ENCODE measurements at regions not wholly inside any gene's neighbourhood (a gene's known extent, or its start where the extent isn't known, plus 50 kb on each side); places are given as distances from the start of the nearest gene placed in this dataset.

DNA sequence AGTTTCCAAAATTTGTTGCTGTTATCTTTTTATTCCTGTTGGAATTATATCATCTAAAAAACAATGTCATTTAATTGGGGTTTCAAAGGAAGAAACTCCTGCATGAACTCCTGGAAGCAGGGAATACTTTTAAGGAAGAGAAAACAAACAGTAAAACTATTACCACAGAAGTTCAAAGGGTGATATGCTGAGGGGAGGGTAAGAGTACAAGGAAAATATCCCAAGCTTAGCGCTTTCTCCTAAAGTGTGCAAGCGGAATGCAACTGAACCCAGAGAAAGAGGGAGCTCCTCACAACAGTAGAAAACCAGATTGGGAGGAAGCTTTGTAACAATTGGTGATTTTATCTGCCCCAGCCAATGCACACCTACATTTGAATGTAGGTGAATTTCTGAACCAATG, 175.1 kb downstream of the NUFIP1 start:
- Histone ChIP-seq H3K4me2 (ENCODE audit: low read depth, low read length) (no peak overlapping the region), H2AFZ (ENCODE audit: low read length) (no peak overlapping the region), H3K9ac (ENCODE audit: insufficient read depth, low read depth, low read length) (no peak overlapping the region), H3K27ac (ENCODE audit: extremely low read length, insufficient read depth, low read length) (no peak overlapping the region), H3K4me1 (ENCODE audit: insufficient read depth, low read length) (peaks cover 31% of the 10 kb centered on the region), H3K27me3 (ENCODE audit: control insufficient read depth in 1 of 2, insufficient read depth in 2 of 2, low read length in 2 of 2) (no peaks in the 10 kb centered on the region), H3K79me2 (ENCODE audit: insufficient read depth, low read length) (no peaks in the 10 kb centered on the region), H3K4me3 (replicated peaks in 1 of 3; ENCODE audit: insufficient read depth in 1 of 3, low read depth in 2 of 3, low read length in 3 of 3) (no peak overlapping the region), H3K36me3 (replicated peaks in 1 of 2; ENCODE audit: control insufficient read depth in 1 of 2, insufficient read depth in 2 of 2, low read length in 2 of 2) (no peaks in the 10 kb centered on the region), H3K9me3 (ENCODE audit: low read length) (no peaks in the 10 kb centered on the region), H4K20me1 (ENCODE audit: insufficient read depth, low read length) (no peaks in the 10 kb centered on the region)
- ChIA-PET CTCF (ENCODE audit: low intra/inter-chr PET ratio, low total read pairs) (no interaction called here), POLR2A (interaction anchor here (0.5 kb wide), 1 partner anchor 179 kb away, joined by 4 read pairs; no protein-coding TSS in a partner anchor)
- in situ Hi-C loops (cut with HindIII; ENCODE audit: extremely low pct_ligation_motif_present, low pct_unique_long_range_greater_than_20kb) = no loop called here
- no peak for FAIRE-seq
- ATAC-seq = no peak
- WGBS (ENCODE audit: low lambda C conversion rate) = 56% methylated on average over 2 of the region's 2 CpGs
- DNase-seq (ENCODE audit: low spot score) = no peak
- TF ChIP-seq ZNF761 (CRISPR knock-in tag; conservative IDR thresholded peaks at IDR 0.05) (no peak), CCAR2 (optimal IDR thresholded peaks at IDR 0.05; ENCODE audit: low read depth, low read length) (no peak), RELA (CRISPR knock-in tag; IDR thresholded peaks at IDR 0.05) (no peak), MTA3 (CRISPR knock-in tag; IDR thresholded peaks at IDR 0.05) (no peak), HOXA9 (CRISPR knock-in tag; IDR thresholded peaks at IDR 0.05; ENCODE audit: borderline replicate concordance) (no peak), ZNF20 (CRISPR knock-in tag; IDR thresholded peaks at IDR 0.05) (no peak), ZIK1 (CRISPR knock-in tag; IDR thresholded peaks at IDR 0.05; ENCODE audit: borderline replicate concordance, low read depth) (no peak), ZBTB3 (CRISPR knock-in tag; IDR thresholded peaks at IDR 0.05; ENCODE audit: borderline replicate concordance, low read depth) (no peak), MLLT10 (CRISPR knock-in tag; IDR thresholded peaks at IDR 0.05) (no peak), HNRNPL (IDR thresholded peaks at IDR 0.05; ENCODE audit: low read depth, low read length) (no peak), ZFP36 (IDR thresholded peaks at IDR 0.05; ENCODE audit: borderline replicate concordance, low read depth, low read length, partially characterized antibody) (no peak), EEA1 (CRISPR knock-in tag; IDR thresholded peaks at IDR 0.05; ENCODE audit: borderline replicate concordance) (no peak), TBP (CRISPR knock-in tag; IDR thresholded peaks at IDR 0.05) (no peak)
- TF ChIP-seq, protein P1, sequence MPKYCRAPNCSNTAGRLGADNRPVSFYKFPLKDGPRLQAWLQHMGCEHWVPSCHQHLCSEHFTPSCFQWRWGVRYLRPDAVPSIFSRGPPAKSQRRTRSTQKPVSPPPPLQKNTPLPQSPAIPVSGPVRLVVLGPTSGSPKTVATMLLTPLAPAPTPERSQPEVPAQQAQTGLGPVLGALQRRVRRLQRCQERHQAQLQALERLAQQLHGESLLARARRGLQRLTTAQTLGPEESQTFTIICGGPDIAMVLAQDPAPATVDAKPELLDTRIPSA (CRISPR knock-in tag; IDR thresholded peaks at IDR 0.05; ENCODE audit: borderline replicate concordance) = no peak
- TF ChIP-seq, protein P2, sequence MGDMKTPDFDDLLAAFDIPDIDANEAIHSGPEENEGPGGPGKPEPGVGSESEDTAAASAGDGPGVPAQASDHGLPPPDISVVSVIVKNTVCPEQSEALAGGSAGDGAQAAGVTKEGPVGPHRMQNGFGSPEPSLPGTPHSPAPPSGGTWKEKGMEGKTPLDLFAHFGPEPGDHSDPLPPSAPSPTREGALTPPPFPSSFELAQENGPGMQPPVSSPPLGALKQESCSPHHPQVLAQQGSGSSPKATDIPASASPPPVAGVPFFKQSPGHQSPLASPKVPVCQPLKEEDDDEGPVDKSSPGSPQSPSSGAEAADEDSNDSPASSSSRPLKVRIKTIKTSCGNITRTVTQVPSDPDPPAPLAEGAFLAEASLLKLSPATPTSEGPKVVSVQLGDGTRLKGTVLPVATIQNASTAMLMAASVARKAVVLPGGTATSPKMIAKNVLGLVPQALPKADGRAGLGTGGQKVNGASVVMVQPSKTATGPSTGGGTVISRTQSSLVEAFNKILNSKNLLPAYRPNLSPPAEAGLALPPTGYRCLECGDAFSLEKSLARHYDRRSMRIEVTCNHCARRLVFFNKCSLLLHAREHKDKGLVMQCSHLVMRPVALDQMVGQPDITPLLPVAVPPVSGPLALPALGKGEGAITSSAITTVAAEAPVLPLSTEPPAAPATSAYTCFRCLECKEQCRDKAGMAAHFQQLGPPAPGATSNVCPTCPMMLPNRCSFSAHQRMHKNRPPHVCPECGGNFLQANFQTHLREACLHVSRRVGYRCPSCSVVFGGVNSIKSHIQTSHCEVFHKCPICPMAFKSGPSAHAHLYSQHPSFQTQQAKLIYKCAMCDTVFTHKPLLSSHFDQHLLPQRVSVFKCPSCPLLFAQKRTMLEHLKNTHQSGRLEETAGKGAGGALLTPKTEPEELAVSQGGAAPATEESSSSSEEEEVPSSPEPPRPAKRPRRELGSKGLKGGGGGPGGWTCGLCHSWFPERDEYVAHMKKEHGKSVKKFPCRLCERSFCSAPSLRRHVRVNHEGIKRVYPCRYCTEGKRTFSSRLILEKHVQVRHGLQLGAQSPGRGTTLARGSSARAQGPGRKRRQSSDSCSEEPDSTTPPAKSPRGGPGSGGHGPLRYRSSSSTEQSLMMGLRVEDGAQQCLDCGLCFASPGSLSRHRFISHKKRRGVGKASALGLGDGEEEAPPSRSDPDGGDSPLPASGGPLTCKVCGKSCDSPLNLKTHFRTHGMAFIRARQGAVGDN (CRISPR knock-in tag; IDR thresholded peaks at IDR 0.05) = no peak
- TF ChIP-seq, protein P3, sequence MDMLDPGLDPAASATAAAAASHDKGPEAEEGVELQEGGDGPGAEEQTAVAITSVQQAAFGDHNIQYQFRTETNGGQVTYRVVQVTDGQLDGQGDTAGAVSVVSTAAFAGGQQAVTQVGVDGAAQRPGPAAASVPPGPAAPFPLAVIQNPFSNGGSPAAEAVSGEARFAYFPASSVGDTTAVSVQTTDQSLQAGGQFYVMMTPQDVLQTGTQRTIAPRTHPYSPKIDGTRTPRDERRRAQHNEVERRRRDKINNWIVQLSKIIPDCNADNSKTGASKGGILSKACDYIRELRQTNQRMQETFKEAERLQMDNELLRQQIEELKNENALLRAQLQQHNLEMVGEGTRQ (IDR thresholded peaks at IDR 0.05; ENCODE audit: low read depth, low read length) = no peak
- TF ChIP-seq, protein P3 (CRISPR knock-in tag; IDR thresholded peaks at IDR 0.05; ENCODE audit: borderline replicate concordance) = no peak
- TF ChIP-seq, protein P4, sequence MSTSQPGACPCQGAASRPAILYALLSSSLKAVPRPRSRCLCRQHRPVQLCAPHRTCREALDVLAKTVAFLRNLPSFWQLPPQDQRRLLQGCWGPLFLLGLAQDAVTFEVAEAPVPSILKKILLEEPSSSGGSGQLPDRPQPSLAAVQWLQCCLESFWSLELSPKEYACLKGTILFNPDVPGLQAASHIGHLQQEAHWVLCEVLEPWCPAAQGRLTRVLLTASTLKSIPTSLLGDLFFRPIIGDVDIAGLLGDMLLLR (CRISPR knock-in tag; IDR thresholded peaks at IDR 0.05) = no peak
- BruUV-seq (replicated peaks) = no TSS peak
- intact Hi-C loops (cut with micrococcal nuclease; ENCODE audit: unreplicated experiment) = no loop called here
